ENCODE measurements at regions not wholly inside any gene's neighbourhood (a gene's known extent, or its start where the extent isn't known, plus 50 kb on each side); places are given as distances from the start of the nearest gene placed in this dataset.

DNA sequence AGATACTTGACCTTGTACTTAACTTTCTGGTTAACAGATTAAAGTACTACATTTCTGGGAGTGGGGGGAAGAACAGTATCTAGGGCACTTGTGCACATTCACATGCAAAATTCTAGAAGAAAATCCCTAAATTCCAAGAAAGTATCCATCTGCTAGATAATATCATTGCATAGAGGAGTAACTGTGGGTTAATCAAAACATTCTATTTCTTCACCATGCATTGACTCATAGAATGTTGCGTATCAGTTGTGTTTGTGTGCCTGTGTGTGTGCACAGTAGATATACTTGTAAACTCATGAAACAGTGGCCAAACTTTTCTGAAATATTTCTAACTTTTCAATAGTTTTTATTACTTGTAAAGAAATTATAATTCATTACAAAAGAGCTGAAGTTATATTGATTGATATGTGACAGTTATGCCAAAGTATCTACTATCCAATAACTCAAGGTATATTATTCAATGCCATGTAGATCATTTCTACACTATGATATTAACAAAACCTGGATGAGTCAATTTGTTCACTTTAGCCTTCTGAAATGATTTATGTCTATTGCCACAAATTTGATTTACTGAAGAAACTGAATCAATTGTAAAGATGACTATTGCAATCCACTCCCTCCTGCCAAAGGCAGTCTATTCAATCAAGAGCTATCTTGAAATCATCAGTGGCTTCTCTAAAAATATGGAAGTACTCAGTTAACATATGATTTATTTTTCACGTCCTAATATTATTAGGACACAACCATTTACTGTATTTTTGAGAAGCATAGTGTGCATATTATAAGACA is 756.7 kb upstream of the ARGLU1 start:
- ATAC-seq, result no peak
- DNase-seq, result no peak
- no peaks in the 10 kb centered on the region for H3K36me3 Mint-ChIP-seq
- H3K4me3 Mint-ChIP-seq, result no peak overlapping the region
- POLR2A ChIA-PET, result no interaction called here
- peaks cover 0 to 15% (median 0%) of the 10 kb centered on the region in 9 donors for H3K9me3 Mint-ChIP-seq
- no peaks in the 10 kb centered on the region for H3K4me1 Mint-ChIP-seq
- no peaks in the 10 kb centered on the region for H3K27me3 Mint-ChIP-seq
- H3K27ac Mint-ChIP-seq, result no peak overlapping the region

DNA sequence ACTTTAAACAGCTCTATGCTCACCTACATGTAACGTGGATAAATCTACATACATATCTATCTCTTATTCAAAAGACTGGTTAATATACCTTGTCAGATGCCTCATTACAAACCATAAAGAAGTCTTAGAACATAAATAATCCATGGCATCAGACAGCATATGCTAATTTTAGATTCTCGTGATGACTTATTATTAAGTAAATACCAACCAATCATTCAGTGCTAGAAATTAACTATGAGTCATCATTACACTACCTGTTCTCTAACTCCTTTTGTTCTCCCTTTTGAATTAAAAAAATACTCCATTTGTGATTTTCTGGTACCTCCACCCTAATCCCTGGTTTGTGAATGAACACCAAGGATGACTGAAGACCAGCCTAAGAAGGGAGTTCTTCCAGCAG is 754.3 kb upstream of the ARGLU1 start:
- POLR2A ChIA-PET, result no interaction called here
- no peaks in the 10 kb centered on the region for H3K27me3 Mint-ChIP-seq
- H3K4me3 Mint-ChIP-seq, result no peak overlapping the region
- peaks cover 0 to 3% (median 0%) of the 10 kb centered on the region in 9 donors for H3K9me3 Mint-ChIP-seq
- no peaks in the 10 kb centered on the region for H3K4me1 Mint-ChIP-seq
- no peaks in the 10 kb centered on the region for H3K36me3 Mint-ChIP-seq
- DNase-seq (no peak), ATAC-seq (no peak)
- no peak overlapping the region for H3K27ac Mint-ChIP-seq

DNA sequence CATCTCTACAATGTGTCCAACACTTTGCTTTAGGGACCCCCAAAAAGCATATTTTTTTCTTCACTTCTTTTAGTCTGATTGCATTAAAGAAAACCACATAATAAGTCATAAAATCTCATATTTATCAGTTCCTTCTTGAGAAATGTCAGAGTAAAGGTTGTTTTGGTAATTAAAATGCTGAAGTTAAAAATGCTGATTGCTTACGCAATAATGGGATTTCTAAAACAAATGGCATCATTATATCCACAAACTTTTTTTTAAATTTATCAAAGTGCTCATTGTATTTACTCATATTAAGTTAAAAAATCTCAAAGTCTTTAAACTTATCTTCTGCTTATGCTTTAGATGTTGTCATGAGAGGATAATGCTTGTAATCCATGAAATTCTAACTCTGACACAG is 737.2 kb upstream of the ARGLU1 start:
- H3K4me3 Mint-ChIP-seq, result no peak overlapping the region
- H3K4me1 Mint-ChIP-seq, result no peaks in the 10 kb centered on the region
- no peaks in the 10 kb centered on the region for H3K36me3 Mint-ChIP-seq
- ATAC-seq (no peak), DNase-seq (no peak)
- no peak overlapping the region for H3K27ac Mint-ChIP-seq
- no peaks in the 10 kb centered on the region for H3K27me3 Mint-ChIP-seq
- POLR2A ChIA-PET, result no interaction called here
- H3K9me3 Mint-ChIP-seq, result peaks cover 0 to 8% (median 4%) of the 10 kb centered on the region in 9 donors

- no peak for DNase-seq
- Mint-ChIP-seq H3K4me1 (no peaks in the 10 kb centered on the region), H3K9me3 (peaks cover 0 to 5% (median 0%) of the 10 kb centered on the region in 9 donors), H3K4me3 (no peak overlapping the region), H3K27me3 (no peaks in the 10 kb centered on the region), H3K36me3 (no peaks in the 10 kb centered on the region), H3K27ac (no peak overlapping the region)
- no peak for ATAC-seq
- POLR2A ChIA-PET, result no interaction called here
These were observed 733.9 kb upstream of the ARGLU1 start for GRCh38 chr13:107301724-107302374.

GRCh38 chr13:107299717-107300116 is 731.8 kb upstream of the ARGLU1 start:
- no peak overlapping the region for H3K4me3 Mint-ChIP-seq
- no peak overlapping the region for H3K27ac Mint-ChIP-seq
- no peaks in the 10 kb centered on the region for H3K4me1 Mint-ChIP-seq
- peaks cover 0 to 6% (median 0%) of the 10 kb centered on the region in 9 donors for H3K9me3 Mint-ChIP-seq
- H3K27me3 Mint-ChIP-seq, result peaks cover 0 to 1% (median 0%) of the 10 kb centered on the region in 5 donors
- no peak for ATAC-seq
- no peaks in the 10 kb centered on the region for H3K36me3 Mint-ChIP-seq
- no peak for DNase-seq
- POLR2A ChIA-PET, result no interaction called here

DNA sequence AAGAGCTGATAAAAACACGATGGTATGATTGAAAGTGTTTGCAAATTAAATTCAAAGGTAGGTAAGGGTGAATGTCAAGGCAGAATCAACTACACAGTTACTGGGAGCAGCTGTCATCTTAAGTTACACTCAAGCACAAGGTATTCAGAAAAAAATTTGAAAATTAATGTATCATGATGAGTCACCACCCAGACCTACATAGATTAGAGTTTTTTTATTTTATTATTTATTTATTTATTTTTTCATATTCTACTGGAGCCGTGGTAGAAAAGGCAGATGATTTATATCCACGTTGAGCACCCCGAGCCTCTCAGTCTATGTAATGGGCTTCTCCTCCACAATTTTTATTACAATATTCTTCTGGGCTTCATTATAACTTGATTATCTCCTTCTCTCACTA is 728.9 kb upstream of the ARGLU1 start:
- H3K27me3 Mint-ChIP-seq, result peaks cover 0 to 1% (median 0%) of the 10 kb centered on the region in 5 donors
- no peak overlapping the region for H3K4me3 Mint-ChIP-seq
- no peak overlapping the region for H3K27ac Mint-ChIP-seq
- ATAC-seq, result no peak
- H3K36me3 Mint-ChIP-seq, result no peaks in the 10 kb centered on the region
- H3K4me1 Mint-ChIP-seq, result no peaks in the 10 kb centered on the region
- no peak for DNase-seq
- POLR2A ChIA-PET, result no interaction called here
- H3K9me3 Mint-ChIP-seq, result peaks cover 0 to 6% (median 2%) of the 10 kb centered on the region in 9 donors

- no peaks in the 10 kb centered on the region for H3K4me1 Mint-ChIP-seq
- H3K27me3 Mint-ChIP-seq, result peaks cover 0 to 1% (median 0%) of the 10 kb centered on the region in 5 donors
- ATAC-seq, result no peak
- no peak for DNase-seq
- no peak overlapping the region for H3K4me3 Mint-ChIP-seq
- H3K27ac Mint-ChIP-seq, result no peak overlapping the region
- H3K9me3 Mint-ChIP-seq, result peaks cover 0 to 6% (median 2%) of the 10 kb centered on the region in 9 donors
- H3K36me3 Mint-ChIP-seq, result no peaks in the 10 kb centered on the region
- POLR2A ChIA-PET, result no interaction called here
These were observed 727.6 kb upstream of the ARGLU1 start for GRCh38 chr13:107295416-107296140.

GRCh38 chr13:107293924-107294323 is 726.0 kb upstream of the ARGLU1 start:
- Mint-ChIP-seq H3K4me3 (no peak overlapping the region), H3K27ac (no peak overlapping the region), H3K9me3 (peaks cover 0 to 14% (median 3%) of the 10 kb centered on the region in 9 donors), H3K36me3 (no peaks in the 10 kb centered on the region), H3K4me1 (no peaks in the 10 kb centered on the region), H3K27me3 (peaks cover 0 to 2% (median 0%) of the 10 kb centered on the region in 5 donors)
- ATAC-seq (no peak), DNase-seq (no peak)
- POLR2A ChIA-PET, result no interaction called here

DNA sequence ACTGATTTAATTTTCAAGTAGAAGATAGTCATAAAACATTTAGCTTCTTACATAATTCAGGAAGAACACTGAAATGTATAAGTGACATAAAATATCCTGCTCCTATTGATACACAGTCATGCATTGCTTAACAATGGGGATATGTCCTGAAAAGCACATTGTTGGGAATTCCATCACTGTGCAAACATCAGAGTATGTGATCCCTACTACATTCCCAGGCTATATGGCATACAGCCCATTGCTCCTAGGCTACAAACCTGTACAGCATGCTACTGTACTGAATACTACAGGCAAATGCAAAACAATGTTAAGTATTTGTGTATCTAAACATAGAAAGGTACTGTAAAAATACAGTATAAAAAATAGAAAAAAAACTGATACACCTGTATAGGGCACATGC is 723.9 kb upstream of the ARGLU1 start:
- Mint-ChIP-seq H3K4me3 (no peak overlapping the region), H3K36me3 (no peaks in the 10 kb centered on the region), H3K4me1 (no peaks in the 10 kb centered on the region), H3K27ac (no peak overlapping the region), H3K9me3 (peaks cover 0 to 16% (median 4%) of the 10 kb centered on the region in 9 donors), H3K27me3 (peaks cover 0 to 2% (median 0%) of the 10 kb centered on the region in 5 donors)
- POLR2A ChIA-PET, result no interaction called here
- ATAC-seq (no peak), DNase-seq (no peak)

- Mint-ChIP-seq H3K4me3 (no peak overlapping the region), H3K27ac (no peak overlapping the region), H3K36me3 (no peaks in the 10 kb centered on the region), H3K27me3 (peaks cover 0 to 2% (median 0%) of the 10 kb centered on the region in 5 donors), H3K4me1 (no peaks in the 10 kb centered on the region), H3K9me3 (peaks cover 0 to 11% (median 2%) of the 10 kb centered on the region in 9 donors)
- DNase-seq (no peak), ATAC-seq (no peak)
- POLR2A ChIA-PET, result no interaction called here
These were observed 721.6 kb upstream of the ARGLU1 start for GRCh38 chr13:107289540-107289939.

GRCh38 chr13:107284173-107284572 is 716.2 kb upstream of the ARGLU1 start:
- H3K27ac Mint-ChIP-seq, result no peak overlapping the region
- peaks cover 0 to 31% (median 5%) of the 10 kb centered on the region in 9 donors for H3K9me3 Mint-ChIP-seq
- H3K4me3 Mint-ChIP-seq, result no peak overlapping the region
- POLR2A ChIA-PET, result no interaction called here
- H3K36me3 Mint-ChIP-seq, result no peaks in the 10 kb centered on the region
- ATAC-seq, result no peak
- DNase-seq, result no peak
- peaks cover 0 to 5% (median 0%) of the 10 kb centered on the region in 5 donors for H3K27me3 Mint-ChIP-seq
- H3K4me1 Mint-ChIP-seq, result no peaks in the 10 kb centered on the region

GRCh38 chr13:107277911-107278310 is 710.0 kb upstream of the ARGLU1 start:
- no peak overlapping the region for H3K27ac Mint-ChIP-seq
- ATAC-seq (no peak), DNase-seq (no peak)
- peaks cover 0 to 24% (median 5%) of the 10 kb centered on the region in 9 donors for H3K9me3 Mint-ChIP-seq
- POLR2A ChIA-PET, result no interaction called here
- no peaks in the 10 kb centered on the region for H3K36me3 Mint-ChIP-seq
- no peak overlapping the region for H3K4me3 Mint-ChIP-seq
- no peaks in the 10 kb centered on the region for H3K4me1 Mint-ChIP-seq
- peaks cover 0 to 5% (median 0%) of the 10 kb centered on the region in 5 donors for H3K27me3 Mint-ChIP-seq

- no peak overlapping the region for H3K27ac Mint-ChIP-seq
- peaks cover 0 to 24% (median 5%) of the 10 kb centered on the region in 9 donors for H3K9me3 Mint-ChIP-seq
- peaks cover 0 to 5% (median 0%) of the 10 kb centered on the region in 5 donors for H3K27me3 Mint-ChIP-seq
- POLR2A ChIA-PET, result no interaction called here
- no peak for ATAC-seq
- no peak for DNase-seq
- H3K4me1 Mint-ChIP-seq, result no peaks in the 10 kb centered on the region
- no peaks in the 10 kb centered on the region for H3K36me3 Mint-ChIP-seq
- no peak overlapping the region for H3K4me3 Mint-ChIP-seq
These were observed 709.0 kb upstream of the ARGLU1 start for GRCh38 chr13:107276936-107277335.

Data from naive thymus-derived CD8-positive, alpha-beta T cell (primary cell).